Medulla oblongata (tissue), 1 donor: ENCODE measurements at regions not wholly inside any gene's neighbourhood (a gene's known extent, or its start where the extent isn't known, plus 50 kb on each side); places are given as distances from the start of the nearest gene placed in this dataset.
A peak's percentile ranks its signal among the peaks of the same experiment; 100 is the strongest.

Experiments used
- DNase-seq: peaks from one replicate; pipeline ENCODE4 v3.0.0-alpha.2; 2015; ENCODE audit errors: extremely low spot score

DNA sequence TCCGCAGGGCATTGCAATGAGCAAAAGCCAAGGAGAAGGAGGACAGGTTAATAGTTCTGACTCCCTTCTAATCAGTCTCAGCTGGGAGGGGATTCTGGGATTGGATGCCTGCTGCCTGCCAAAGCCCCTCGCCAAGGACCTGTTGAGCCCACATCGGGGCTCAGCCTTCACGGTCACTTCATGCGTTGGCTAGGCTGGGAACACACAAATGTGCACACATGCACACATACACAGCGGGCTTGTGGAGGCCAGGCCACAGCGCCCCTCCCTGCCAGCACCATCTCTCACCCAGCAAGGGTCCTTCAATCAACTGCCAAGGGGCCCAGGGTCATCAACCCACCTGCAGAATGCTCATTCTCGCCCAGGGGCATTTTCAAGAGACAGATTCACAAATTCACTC lies 113.9 kb downstream of the C5orf15 start:
- DNase-seq = no peak

DNA sequence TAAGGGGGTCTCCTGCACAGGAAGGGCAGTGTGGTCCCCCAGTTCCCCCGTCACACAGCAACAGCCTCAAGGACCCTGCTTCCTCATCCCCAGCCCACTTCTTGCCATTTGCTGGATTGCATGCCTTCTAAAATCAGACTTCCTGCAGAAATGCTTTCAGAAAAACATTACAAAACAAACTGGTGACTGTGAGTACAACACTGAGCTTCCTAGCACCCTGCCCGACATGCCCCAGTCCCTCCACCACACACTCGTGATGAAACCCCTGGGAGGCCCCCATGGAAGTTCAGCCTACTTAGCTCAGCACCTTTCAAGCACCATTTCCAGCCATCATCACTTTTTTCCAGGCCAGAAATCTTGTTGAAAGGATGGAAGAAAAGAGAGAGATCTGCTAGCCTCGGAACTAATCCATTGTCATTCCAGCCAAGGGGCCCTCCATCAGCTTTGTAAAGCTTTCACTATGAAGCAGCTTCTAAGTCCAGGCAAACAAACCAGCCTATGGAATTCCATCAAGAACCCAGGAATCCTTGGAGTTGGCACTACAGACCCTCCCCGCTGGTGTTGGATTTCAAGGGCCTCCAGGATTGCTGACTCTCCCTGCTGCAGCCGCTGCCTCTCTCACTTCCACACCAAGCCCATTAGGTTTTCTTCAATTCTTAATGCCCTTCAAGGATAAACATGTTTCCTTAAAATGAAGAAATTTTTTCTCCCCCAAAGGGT lies 114.6 kb downstream of the C5orf15 start:
- DNase-seq = no peak

- DNase-seq = peak; percentile 44
Measured at GRCh38 chr5:133851521-133851920, 116.9 kb downstream of the C5orf15 start.

DNA sequence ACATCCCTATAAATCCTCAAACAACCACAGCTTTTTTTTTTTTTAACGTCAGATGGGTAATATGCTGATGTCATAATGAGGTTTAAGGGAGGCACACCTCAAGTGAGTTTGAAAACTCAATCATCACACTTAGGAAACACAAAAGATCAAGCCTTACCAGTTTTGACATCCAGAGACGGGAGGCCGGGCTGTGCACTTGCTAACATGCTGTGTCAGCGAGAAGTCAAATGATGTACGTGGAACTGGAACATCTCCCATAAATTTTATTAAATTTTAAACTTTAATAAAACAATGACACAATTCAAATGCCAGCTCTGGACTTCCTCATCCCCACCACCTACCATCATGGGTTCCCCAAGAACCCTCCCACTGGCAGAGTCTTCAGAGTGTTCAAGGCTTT lies 117.6 kb downstream of the C5orf15 start:
- no peak for DNase-seq

DNA sequence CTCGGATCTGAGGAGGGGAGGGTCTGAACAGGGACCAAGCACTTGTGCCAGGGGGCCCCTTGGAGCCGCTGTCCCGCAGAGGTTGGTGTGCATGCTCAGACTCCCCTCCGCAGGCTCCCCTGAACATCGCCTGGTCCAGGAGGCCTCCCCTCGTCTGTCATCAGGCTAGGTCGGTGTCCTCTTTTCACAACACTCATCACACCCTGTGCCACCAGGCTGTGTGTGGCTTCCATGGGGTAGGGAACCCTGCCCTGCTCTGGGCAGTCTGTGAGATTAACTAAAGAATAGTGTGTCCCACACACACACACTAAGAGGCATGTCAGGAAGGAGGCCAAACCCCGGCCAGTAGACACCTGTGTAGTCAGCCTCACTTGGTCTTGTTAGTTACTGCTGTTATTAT lies 119.3 kb downstream of the C5orf15 start:
- DNase-seq = no peak

- DNase-seq = no peak
Measured at GRCh38 chr5:133848341-133848811, 120.0 kb downstream of the C5orf15 start.

- no peak for DNase-seq
Measured at GRCh38 chr5:133847886-133848285, 120.5 kb downstream of the C5orf15 start.

- no peak for DNase-seq
Measured at GRCh38 chr5:133847301-133847700, 121.1 kb downstream of the C5orf15 start.

DNA sequence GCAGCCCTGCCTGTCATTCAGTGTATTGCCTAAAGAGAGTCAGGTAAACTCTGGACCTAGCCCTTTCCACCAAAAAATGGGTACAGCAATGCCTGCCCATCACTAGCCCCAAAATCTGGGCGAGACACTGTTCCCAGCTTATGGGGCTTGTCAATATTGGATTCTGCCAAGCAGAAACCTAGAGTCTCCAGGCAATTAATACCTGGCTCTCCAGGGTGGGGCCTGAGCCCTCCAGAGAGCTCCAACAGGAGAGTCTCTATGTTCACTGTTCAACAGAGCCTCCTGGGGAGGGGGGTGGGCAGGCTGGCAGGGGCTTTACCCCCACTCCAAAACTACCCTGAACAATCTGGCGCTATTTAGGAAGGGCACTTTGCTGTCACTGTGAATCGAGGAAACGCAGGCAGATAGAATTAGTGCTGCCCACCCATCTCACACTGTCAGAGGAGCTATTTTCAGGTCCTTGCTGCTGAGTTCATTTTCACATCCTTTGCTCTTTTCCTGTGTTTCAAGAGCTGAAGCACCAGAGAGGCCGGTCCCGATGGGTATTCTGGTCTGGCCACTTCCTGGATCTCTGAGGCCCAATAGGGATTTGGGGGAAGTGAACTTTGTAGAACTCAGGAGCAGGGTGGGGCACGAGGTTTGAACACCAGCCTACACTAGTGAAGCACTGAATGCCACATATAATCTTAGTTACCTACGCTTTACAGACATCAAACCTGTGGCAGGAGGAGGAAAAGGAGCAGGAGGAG lies 121.8 kb downstream of the C5orf15 start:
- DNase-seq = peak; percentile 44

GRCh38 chr5:133845271-133845670 lies 123.2 kb downstream of the C5orf15 start:
- DNase-seq = no peak

DNA sequence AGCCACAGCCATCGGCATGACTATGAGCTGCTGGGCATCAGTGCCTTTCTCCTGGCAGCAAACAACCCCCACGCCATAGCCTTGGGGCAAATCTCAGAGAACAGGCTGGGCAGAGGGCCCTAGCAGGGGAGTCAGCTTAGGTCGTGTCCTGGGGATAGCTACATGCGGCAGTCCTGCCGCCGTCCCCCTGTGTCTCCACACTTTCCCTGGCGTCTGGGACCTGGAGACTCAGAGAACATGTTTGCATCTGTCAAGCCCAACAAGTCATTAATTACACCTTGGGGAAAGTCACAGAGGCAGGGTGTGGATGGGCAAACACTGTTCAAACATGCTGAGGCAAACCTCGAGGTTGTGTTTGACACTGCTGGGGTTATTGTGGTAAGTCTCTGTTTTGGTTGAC lies 123.6 kb downstream of the C5orf15 start:
- DNase-seq = no peak

DNA sequence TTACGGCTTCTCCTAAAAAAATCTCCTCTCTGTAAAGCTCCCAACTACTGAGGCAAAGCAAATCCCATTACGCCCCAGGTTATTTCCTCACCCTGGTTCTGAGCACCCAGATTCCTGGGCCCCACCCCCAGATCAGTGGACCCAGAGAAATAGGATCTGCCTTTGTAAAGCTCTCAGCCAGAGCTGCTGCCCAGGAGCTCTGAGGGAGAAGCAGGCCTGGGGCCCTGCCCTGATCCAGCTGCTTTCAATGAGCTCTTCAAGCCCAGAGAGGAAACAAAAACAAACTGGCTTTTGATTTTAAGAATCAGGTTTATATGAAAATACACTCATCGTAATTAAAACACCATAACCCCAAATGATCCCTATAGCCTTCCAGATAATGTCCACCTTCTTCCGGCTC lies 124.5 kb downstream of the C5orf15 start:
- DNase-seq = no peak

DNA sequence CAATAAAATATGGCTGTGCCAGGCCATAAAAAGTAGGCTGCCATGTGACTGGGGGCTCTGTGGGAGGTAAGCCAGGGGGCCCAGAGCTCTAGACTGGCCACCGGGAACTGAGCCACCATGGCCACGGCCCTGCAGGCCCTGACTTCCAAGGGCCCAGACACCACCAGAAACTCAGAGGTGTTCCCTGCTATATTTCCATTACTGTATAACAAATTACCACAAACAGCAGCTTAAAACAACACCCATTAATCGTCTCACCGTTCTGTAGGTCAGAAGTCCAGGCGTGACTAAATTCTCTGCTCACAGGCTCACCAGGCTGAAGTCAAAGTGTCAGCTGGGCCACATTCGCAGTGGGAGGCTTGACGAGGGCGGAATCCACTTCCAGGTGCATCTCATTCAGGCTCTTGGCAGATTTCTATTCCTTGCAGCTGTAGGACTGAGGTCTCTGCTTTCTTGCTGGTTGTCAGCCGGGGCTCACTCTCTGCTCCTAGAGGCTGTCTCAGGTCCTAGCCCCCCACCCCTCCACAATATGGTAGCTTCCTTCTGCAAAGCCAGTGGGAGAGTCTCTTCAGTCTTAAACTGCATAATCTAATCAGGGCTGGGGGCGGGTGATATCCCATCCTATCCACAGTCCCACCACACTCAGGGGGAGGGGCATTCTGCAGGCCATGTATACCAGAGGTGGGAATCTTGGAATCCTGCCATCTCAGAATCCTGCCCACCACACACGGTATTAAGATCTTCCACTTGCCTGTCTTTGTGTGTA lies 125.4 kb downstream of the C5orf15 start:
- no peak for DNase-seq

GRCh38 chr5:133841831-133842750 lies 126.3 kb downstream of the C5orf15 start:
- DNase-seq = no peak

GRCh38 chr5:133840168-133840567 lies 128.3 kb downstream of the C5orf15 start:
- DNase-seq = no peak

DNA sequence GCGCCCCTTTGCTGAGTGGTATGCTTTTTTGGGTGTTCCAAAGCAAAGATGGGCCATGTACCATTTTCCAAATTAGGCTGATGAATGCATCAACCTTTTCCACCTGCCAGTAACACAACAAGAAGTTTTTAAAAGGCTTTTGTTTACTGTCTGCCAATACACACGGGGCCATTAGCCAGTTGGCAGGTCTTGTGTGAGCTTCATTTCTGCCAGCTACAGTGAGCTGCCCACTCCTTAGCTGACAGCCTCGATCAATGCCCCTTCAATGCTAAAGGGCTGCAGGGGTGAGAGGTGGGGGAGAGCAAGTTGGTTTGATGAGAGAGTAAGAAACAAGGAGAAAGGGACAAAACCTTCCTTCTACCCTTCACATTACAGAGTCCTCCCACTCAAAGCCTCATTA lies 128.7 kb downstream of the C5orf15 start:
- DNase-seq = no peak

GRCh38 chr5:133839090-133839489 lies 129.3 kb downstream of the C5orf15 start:
- no peak for DNase-seq

GRCh38 chr5:133838286-133838685 lies 130.1 kb downstream of the C5orf15 start:
- DNase-seq = no peak

DNA sequence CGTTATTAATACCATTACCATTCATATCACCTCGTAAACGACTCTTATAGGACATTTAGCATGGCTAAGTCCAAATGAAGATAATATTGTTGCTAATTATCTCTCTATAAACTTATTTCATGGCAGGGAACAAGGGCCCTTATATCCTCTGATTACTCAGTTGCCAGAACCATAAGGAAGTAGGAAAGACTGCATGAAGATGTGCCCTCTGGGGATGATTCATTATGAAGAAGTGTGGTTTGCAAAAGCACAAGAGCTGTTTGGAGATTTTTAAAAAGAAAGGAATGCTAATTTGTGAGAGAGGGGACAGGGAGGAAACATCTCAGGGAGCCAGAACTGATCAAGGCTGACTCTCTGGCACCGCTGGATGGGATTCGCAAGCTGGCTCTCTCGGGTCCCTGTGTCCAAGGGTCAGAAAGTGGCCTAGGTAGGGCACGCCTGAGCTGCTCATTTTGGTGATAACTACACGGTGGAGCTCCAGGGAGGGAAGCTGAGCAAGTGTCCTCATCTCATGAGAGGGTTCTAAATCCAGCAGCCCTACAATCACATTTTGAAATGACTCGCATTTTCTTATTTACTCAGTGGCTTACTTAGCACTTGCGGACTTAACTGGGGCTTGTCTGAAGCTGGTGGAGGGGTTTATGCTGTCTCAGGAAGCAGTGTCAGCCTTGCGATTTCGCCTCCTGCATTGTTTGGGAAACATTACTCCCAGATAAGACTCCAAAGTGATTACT lies 136.8 kb downstream of the C5orf15 start:
- no peak for DNase-seq

DNA sequence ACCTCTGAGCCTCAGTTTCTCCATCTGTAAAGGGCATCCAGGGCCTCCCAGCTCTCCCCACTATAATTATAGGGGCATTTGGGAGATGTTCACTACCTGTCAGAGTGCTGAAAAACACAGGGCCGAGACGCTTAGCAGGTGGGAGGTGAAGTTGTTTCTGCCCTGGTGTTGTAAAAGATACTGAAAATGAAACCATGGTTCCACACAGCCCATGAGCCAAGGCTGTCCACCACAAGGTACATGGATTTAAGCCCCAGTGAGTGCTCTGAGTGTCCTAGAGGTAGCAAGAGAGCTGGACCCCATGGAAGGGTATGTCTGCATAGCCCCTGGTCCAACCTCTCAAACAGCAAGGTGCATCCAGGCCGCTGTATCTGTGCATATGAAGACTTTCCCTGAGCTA lies 137.5 kb downstream of the C5orf15 start:
- DNase-seq = no peak

- DNase-seq = no peak
Measured at GRCh38 chr5:133830281-133830680, 138.1 kb downstream of the C5orf15 start.
